GM21528 (cell line): ENCODE measurements at regions not wholly inside any gene's neighbourhood (a gene's known extent, or its start where the extent isn't known, plus 50 kb on each side); places are given as distances from the start of the nearest gene placed in this dataset.
"Not testable (repeated sequence)": the region's sequence is repeated elsewhere in the genome, so short reads cannot be mapped to it uniquely, and the experiment has no call there.

ENCODE experiments used
- ATAC-seq: cut with Tn5 transposase; IDR thresholded peaks from one replicate; pipeline ENCODE4 v1.9.1; 2021; ENCODE audit warnings: mild to moderate bottlenecking, moderate library complexity; ENCODE audit not compliant: unreplicated experiment, low FRiP score

DNA sequence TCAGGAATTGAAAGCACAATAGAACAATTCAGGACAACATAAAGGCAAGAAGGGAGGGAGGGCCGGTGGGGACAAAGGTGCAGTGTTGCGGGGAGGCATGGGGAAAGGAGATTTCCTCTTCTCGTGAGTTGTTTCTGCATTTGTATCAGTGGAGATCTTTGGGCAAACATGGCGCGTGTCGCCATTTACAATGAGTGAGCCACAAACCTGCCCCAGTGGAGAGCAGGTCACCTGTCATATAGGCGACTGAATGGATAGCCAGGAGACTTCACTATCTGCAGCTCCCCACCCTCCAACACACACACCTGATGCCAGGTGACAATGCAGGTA, 87.7 kb upstream of the SLC45A1 start:
- ATAC-seq = no peak

- ATAC-seq = no peak
These were observed 89.7 kb upstream of the SLC45A1 start for GRCh38 chr1:8228253-8228652.

- not testable (repeated sequence) for ATAC-seq
These were observed 90.2 kb upstream of the SLC45A1 start for GRCh38 chr1:8227674-8228073.

DNA sequence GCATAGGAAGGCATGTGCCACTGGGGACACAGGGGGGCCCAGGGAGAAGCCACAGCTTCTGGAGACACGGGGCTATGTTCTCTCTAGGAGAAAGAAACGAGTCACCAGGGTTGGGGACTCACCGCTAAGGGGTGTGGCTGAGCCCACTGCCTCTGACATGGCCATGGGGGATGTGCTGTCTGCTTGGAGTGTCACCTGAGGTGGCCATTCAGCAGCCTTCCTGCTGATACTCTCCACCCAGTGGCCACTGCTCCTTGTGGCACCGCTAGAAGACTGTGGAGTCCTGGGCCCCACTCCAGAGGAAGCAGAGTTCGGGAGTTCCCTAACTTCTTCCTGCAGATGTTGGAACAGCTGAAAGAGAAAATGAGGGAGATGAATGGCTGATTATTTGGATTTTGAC, 91.2 kb upstream of the SLC45A1 start:
- no peak for ATAC-seq

DNA sequence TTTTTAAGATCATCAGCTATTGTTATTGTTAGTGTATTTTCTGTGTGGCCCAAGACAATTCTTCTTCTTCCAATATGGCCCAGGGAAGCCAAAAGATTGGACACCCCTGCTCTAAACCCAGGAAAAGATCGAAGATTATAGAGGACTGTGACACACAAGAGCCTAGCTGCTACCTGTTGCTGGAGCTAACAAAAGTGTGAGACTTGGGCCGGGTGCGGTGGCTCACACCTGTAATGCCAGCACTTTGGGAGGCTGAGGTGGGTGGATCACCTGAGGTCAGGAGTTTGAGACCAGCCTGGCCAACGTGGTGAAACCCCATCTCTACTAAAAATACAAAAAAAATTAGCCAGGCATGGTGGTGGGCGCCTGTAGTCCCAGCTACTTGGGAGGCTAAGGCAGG, 91.9 kb upstream of the SLC45A1 start:
- ATAC-seq = not testable (repeated sequence)

GRCh38 chr1:8223526-8223925, 94.4 kb upstream of the SLC45A1 start:
- no peak for ATAC-seq

DNA sequence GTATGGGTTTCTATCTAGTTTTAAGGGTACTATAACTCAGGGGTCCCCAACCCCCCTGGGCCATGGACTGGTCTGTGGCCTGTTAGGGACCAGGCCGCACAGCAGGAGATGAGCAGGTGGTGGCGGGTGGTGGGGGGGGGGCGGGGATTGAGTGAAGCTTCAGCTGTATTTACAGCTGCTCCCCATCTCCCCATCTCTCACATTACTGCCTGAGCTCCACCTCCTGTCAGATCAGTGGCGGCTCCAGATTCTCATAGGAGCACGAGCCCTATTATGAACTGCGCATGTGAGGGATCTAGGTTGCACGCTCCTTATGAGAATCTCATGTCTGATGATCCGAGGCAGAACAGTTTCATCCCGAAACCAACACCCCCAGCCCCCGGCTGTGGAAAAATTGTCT, 95.1 kb upstream of the SLC45A1 start:
- ATAC-seq = no peak

GRCh38 chr1:8219530-8219929, 98.4 kb upstream of the SLC45A1 start:
- no peak for ATAC-seq

DNA sequence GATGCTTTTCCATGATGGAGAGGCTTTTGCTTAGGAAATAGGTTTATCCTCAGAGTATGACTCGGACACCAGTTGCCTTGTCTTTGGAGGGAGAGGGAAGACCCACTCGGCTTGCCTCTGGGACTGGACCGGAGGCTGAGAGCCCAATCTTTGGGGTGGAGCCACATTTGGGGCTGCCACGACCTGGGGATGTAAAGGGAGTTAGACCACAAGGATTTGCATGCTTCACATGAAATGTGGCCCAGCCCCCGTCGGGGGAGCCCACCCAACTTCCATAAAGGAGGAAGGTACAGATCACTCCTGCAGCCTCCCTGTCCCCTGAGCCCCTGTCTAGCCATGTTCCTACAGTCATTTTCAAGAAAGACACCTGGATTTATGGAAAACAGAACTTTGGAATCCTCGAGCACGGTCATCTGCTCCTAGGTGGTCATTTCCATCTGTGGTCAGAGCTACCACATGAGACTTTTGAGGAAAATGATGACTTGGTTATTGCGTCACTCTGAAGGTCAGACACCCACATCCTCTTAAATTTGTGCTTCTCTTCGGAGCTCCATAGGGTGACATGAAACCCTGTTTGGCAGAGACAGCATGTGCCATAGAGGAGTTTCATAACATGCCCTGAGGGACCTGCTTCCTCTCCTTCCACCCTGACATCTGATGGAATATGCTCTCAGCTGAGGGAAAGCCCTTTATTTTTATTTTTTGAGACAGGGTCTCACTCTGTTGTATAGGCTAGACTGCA, 99.4 kb upstream of the SLC45A1 start:
- no peak for ATAC-seq

GRCh38 chr1:8217809-8218208, 100.1 kb upstream of the SLC45A1 start:
- ATAC-seq = no peak

DNA sequence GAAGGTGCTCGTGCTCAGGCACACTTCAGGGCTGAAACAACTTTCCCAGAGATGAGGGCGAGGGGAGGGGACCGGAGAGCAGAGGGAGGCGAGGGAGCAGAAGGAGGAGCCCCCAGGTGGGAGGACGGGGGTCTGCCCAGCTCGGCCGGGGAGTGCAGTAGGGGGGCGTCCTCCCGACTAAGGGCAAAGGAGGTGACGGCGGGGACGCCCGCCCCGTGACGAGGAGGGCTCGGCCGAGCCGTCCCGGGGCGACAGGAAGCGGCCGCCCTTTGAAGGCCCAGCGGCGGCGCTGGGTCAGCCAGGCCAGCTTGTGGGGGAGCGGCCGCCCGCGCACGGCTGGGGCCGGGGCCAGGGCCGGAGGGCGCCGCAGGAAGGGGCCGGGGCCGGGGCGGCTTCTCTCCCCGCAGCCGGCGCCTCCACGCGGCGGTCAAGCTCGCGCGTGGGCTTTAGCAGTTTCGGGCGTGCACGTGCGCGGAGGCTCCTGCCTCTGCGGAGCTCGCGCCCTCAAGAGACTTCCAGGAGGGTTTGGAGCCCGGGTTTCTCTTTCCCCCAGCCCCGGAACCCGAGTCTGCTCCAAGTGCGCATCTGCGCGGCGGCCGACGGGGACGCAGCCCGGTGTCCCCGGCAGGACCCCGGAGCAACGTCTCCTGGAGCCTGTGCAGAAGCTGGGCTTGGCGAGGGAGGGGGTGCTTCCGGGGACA, 100.8 kb upstream of the SLC45A1 start:
- ATAC-seq = no peak

GRCh38 chr1:8216005-8216404, 101.9 kb upstream of the SLC45A1 start:
- ATAC-seq = no peak

DNA sequence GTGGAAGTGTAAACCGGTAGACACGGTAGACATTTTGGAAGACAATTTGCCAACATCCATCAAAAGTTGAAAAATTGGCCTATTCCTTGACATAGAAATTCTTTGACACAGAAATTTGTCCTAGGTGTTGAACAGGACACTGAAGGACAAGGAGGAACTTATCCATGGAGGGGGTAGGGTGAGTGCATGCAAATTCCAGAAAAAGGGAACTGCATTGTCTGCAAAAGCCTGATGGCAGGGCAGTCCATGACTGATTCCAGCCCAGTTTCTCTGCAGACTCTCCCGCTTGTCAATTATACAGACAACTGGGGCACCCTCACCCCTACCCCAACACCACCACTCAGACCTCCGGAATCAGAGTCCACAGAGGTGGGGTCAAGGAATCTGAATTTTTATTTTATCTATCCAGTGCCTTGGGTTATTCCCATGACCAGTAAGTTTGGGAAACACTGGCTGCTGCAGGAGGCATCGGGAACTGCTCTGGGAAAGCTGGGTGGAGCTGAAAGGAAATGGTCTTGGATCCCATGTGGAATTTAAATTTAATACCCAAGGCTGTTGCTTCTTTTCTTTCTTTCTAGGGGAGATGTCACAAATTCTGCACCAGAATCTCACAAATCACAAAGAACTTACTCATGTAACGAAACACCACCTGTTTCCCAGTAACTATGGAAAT, 103.3 kb upstream of the SLC45A1 start:
- ATAC-seq = no peak

- no peak for ATAC-seq
These were observed 104.2 kb upstream of the SLC45A1 start for GRCh38 chr1:8213676-8214075.

DNA sequence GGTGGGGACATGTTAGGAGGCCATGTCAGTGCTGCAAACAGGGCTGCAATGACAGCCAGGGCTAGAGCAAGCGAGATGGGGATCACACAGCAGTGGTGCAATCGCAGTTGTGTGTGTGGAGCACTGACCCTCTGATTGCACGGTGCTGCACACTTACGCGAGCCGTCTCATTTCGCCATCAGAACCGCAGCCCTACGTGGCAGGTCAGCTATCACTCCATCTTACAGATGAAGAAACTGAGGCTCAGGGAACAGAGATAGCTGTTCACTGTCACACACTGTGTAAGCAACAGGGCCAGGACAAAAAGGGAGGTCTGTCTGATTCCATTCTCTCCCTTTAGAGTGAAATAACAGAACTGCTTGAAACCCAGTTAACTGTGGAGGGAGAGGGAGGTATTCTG, 104.8 kb upstream of the SLC45A1 start:
- ATAC-seq = no peak

GRCh38 chr1:8212580-8213031, 105.3 kb upstream of the SLC45A1 start:
- ATAC-seq = no peak

DNA sequence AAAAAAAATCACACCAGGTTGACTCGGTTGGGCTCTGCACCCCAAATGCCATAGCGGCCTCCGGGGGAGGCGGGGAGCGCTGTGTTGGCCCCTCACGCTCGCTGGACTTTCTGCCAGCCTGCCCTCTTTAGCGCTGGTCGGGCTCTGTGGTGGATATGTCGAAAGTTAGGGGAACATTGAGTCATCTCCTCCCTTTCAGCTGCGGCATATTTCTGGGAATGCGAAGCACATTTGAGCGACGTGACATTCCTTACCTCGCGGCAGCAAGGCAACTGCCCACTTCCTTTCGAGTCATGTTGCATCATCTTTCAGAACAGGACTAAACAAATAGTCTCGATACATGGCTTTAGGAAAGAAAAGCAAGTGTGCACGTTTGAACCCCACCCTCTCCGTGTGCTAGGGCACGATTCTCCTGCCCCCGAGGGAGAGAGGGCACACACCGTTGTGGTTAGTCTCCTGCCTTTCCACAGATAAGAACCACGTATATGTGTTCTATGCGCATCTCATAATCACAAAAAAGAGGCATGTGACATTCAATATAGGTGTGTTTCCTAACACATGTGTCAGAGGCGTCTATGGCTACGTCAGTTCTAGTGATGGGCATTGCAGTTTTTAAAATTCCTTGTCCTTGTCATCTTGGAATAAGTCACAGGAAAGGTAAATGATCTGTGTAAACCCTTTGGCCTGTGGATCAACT, 105.9 kb upstream of the SLC45A1 start:
- ATAC-seq = no peak

GRCh38 chr1:8211251-8211882, 106.5 kb upstream of the SLC45A1 start:
- no peak for ATAC-seq

DNA sequence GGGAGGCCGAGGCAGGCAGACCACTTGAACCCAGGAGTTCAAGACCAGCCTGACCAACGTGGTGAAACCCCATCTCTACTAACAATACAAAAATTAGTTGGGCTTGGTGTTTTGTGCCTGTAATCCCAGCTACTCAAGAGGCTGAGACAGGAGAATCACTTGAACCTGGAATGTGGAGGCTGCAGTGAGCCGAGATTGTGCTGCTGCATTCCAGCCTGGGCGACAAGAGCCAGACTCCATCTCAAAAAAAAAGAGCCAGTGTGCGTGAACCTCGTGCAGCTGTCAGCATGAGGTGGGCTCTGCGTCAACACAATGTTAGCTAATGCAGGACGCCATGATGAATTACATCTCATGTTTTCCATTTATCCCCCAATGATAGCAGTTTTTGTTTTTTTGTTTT, 110.7 kb upstream of the SLC45A1 start:
- no peak for ATAC-seq

DNA sequence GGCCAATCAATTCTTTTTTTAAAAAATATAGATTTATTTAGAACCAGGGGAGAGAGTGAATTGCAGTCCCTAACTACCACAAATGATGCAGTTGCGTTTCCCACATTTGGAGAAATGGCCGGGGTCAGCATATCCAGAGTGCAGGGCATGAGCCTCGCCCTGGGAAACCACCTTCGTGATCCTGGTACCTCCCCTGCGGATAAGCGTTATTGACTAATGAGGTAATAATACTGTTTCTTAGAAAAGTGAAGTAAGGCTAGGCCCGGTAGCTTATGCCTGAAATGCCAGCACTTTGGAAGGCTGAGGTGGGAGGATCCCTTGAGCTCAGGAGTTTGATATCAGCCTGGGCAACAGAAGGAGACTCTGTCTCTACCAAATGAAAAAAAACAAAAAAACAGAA, 111.5 kb upstream of the SLC45A1 start:
- no peak for ATAC-seq

DNA sequence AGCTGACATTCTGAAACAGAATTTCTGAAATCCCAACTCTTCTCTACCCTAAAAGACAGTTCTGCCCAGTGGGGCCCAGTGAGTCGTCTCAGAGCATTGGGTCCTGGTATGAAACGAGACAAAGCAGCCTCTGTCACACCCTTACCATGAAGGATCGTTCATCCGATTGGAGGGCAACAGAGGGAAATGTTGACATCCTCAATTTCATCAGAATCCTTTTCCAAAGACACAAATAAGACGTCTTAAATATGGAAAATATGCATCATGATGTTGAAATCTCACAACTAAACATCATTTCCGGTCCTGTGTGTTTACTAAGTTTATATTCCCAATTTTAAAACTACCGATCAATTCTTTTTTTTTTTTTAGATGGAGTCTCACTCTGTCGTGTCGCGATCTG, 112.1 kb upstream of the SLC45A1 start:
- ATAC-seq = no peak
